Fibroblast of pulmonary artery (primary cell): ENCODE measurements at regions not wholly inside any gene's neighbourhood (a gene's known extent, or its start where the extent isn't known, plus 50 kb on each side); places are given as distances from the start of the nearest gene placed in this dataset.

Experiments used
- DNase-seq: peaks from one replicate; pipeline ENCODE4 v3.0.0-alpha.2; 2010; ENCODE audit warnings: low read depth
- H3K4me3 ChIP-seq: replicated peaks from 2 replicates; pipeline ENCODE4 v1.5.1; 2011; ENCODE audit warnings: low read depth, mild to moderate bottlenecking, control low read depth, low read length, moderate library complexity
- CTCF ChIP-seq: IDR thresholded peaks from 2 replicates; pipeline ENCODE4 v1.5.1; 2011; ENCODE audit warnings: mild to moderate bottlenecking, control low read depth, low read length, inconsistent platforms; ENCODE audit errors: missing control alignments

GRCh38 chr2:104539649-104540048, 314.3 kb upstream of the POU3F3 start:
- TF ChIP-seq CTCF, result no peak
- H3K4me3 ChIP-seq, result no peak overlapping the region
- DNase-seq, result no peak

GRCh38 chr2:104545055-104545454, 308.9 kb upstream of the POU3F3 start:
- TF ChIP-seq CTCF, result no peak
- H3K4me3 ChIP-seq, result no peak overlapping the region
- no peak for DNase-seq

- TF ChIP-seq CTCF, result no peak
- H3K4me3 ChIP-seq, result no peak overlapping the region
- no peak for DNase-seq
Observed at GRCh38 chr2:104546537-104546936, 307.4 kb upstream of the POU3F3 start.

- TF ChIP-seq CTCF, result no peak
- no peak for DNase-seq
- no peak overlapping the region for H3K4me3 ChIP-seq
Observed at GRCh38 chr2:104547221-104547620, 306.7 kb upstream of the POU3F3 start.

- no peak for DNase-seq
- no peak for TF ChIP-seq CTCF
- no peak overlapping the region for H3K4me3 ChIP-seq
Observed at GRCh38 chr2:104561251-104561650, 292.7 kb upstream of the POU3F3 start.

GRCh38 chr2:104562537-104562936, 291.4 kb upstream of the POU3F3 start:
- DNase-seq, result no peak
- no peak overlapping the region for H3K4me3 ChIP-seq
- TF ChIP-seq CTCF, result no peak

- no peak overlapping the region for H3K4me3 ChIP-seq
- TF ChIP-seq CTCF, result no peak
- no peak for DNase-seq
Observed at GRCh38 chr2:104563398-104563996, 290.4 kb upstream of the POU3F3 start.
